ENCODE measurements at regions not wholly inside any gene's neighbourhood (a gene's known extent, or its start where the extent isn't known, plus 50 kb on each side); places are given as distances from the start of the nearest gene placed in this dataset.

- no peak for TF ChIP-seq ARID4A (CRISPR knock-in tag; IDR thresholded peaks at IDR 0.05; ENCODE audit: borderline replicate concordance)
- no peak for TF ChIP-seq KMT2A (CRISPR knock-in tag; IDR thresholded peaks at IDR 0.05)
Observed at GRCh38 chr17:22304667-22305303, 612.5 kb downstream of the KCNJ18 start (continued).

- FAIRE-seq (no peak), ATAC-seq (no peak), DNase-seq (ENCODE audit: low spot score) (no peak)
- ChIA-PET CTCF (ENCODE audit: low intra/inter-chr PET ratio, low total read pairs) (no interaction called here), POLR2A (no interaction called here)
- Histone ChIP-seq H3K4me2 (ENCODE audit: low read depth, low read length) (no peak overlapping the region), H3K27me3 (ENCODE audit: control insufficient read depth in 1 of 2, insufficient read depth in 2 of 2, low read length in 2 of 2) (no peaks in the 10 kb centered on the region), H2AFZ (ENCODE audit: low read length) (no peak overlapping the region), H3K9ac (ENCODE audit: insufficient read depth, low read depth, low read length) (no peak overlapping the region), H3K4me1 (ENCODE audit: insufficient read depth, low read length) (no peaks in the 10 kb centered on the region), H3K27ac (ENCODE audit: extremely low read length, insufficient read depth, low read length) (no peak overlapping the region), H3K79me2 (ENCODE audit: insufficient read depth, low read length) (no peaks in the 10 kb centered on the region), H4K20me1 (ENCODE audit: insufficient read depth, low read length) (no peaks in the 10 kb centered on the region), H3K4me3 (replicated peaks in 1 of 3; ENCODE audit: insufficient read depth in 1 of 3, low read depth in 2 of 3, low read length in 3 of 3) (no peak overlapping the region), H3K9me3 (ENCODE audit: low read length) (no peaks in the 10 kb centered on the region), H3K36me3 (replicated peaks in 1 of 2; ENCODE audit: control insufficient read depth in 1 of 2, insufficient read depth in 2 of 2, low read length in 2 of 2) (no peaks in the 10 kb centered on the region)
- WGBS (ENCODE audit: low lambda C conversion rate) = 58% methylated on average over 32 of the region's 32 CpGs
- in situ Hi-C loops (cut with HindIII; ENCODE audit: extremely low pct_ligation_motif_present, low pct_unique_long_range_greater_than_20kb) (no loop called here), intact Hi-C loops (cut with micrococcal nuclease; ENCODE audit: unreplicated experiment) (no loop called here)
- no TSS peak for BruUV-seq (replicated peaks)
- TF ChIP-seq ZNF235 (CRISPR knock-in tag; IDR thresholded peaks at IDR 0.05; ENCODE audit: borderline replicate concordance) (no peak), KDM5B (CRISPR knock-in tag; IDR thresholded peaks at IDR 0.05; ENCODE audit: borderline replicate concordance) (no peak), SRSF9 (IDR thresholded peaks at IDR 0.05; ENCODE audit: borderline replicate concordance, insufficient read depth, low read depth, low read length, poor library complexity, severe bottlenecking) (no peak), MTF1 (CRISPR knock-in tag; IDR thresholded peaks at IDR 0.05) (no peak), HMGXB3 (CRISPR knock-in tag; IDR thresholded peaks at IDR 0.05; ENCODE audit: borderline replicate concordance) (no peak), MATR3 (CRISPR knock-in tag; IDR thresholded peaks at IDR 0.05) (no peak), THAP7 (CRISPR knock-in tag; IDR thresholded peaks at IDR 0.05) (no peak), AGO2 (optimal IDR thresholded peaks at IDR 0.05; ENCODE audit: low read depth, low read length) (no peak), TOE1 (CRISPR knock-in tag; IDR thresholded peaks at IDR 0.05) (no peak), KAT8 (CRISPR knock-in tag; IDR thresholded peaks at IDR 0.05) (no peak), ZNF335 (CRISPR knock-in tag; IDR thresholded peaks at IDR 0.05) (no peak)
Observed at GRCh38 chr17:22305356-22306071, 613.2 kb downstream of the KCNJ18 start.
